Stimulated activated naive B cell treated with anti-CD40 and anti-IgM and Interleukin-4, amounts not matched to agents 10 μg/mL and 1 μg/mL and 100 μg/mL, for 72 hours (primary cell): ENCODE measurements at regions not wholly inside any gene's neighbourhood (a gene's known extent, or its start where the extent isn't known, plus 50 kb on each side); places are given as distances from the start of the nearest gene placed in this dataset.

Experiments used
- ATAC-seq, 2 donors: fragments of 150-1000 bp; cut with Tn5 transposase; replicated peaks; 2 replicates each; pipeline ENCODE4 v1.10.0; 2021; ENCODE audit warnings: moderate library complexity in 1 of 2
- DNase-seq: peaks from one replicate; pipeline ENCODE4 v3.0.0; 2021
- H3K27ac Mint-ChIP-seq: one replicate; pipeline ENCODE4 v1.8.0; 2022; ENCODE audit warnings: mild to moderate bottlenecking, mixed read lengths
- H3K27me3 Mint-ChIP-seq, 2 donors: one replicate each; pipeline ENCODE4 v1.8.0; 2022; ENCODE audit warnings: mixed read lengths in 2 of 2
- H3K36me3 Mint-ChIP-seq, 2 donors: one replicate each; pipeline ENCODE4 v1.8.0; 2022; ENCODE audit warnings: mixed read lengths in 2 of 2, mild to moderate bottlenecking in 1 of 2
- H3K4me1 Mint-ChIP-seq, 2 donors: one replicate each; pipeline ENCODE4 v1.8.0; 2022; ENCODE audit warnings: mixed read lengths in 2 of 2, mild to moderate bottlenecking in 1 of 2
- H3K4me3 Mint-ChIP-seq, 2 donors: one replicate each; pipeline ENCODE4 v1.8.0; 2022; ENCODE audit warnings: mild to moderate bottlenecking in 2 of 2, mixed read lengths in 2 of 2, moderate library complexity in 1 of 2
- H3K9me3 Mint-ChIP-seq, 2 donors: one replicate each; pipeline ENCODE4 v1.8.0; 2022; ENCODE audit warnings: mixed read lengths in 2 of 2, mild to moderate bottlenecking in 1 of 2

GRCh38 chr4:35695421-35695820, 548.9 kb downstream of the ARAP2 start:
- Mint-ChIP-seq H3K9me3 (peaks cover 0 to 1% of the 10 kb centered on the region in 2 donors), H3K27me3 (no peaks in the 10 kb centered on the region), H3K4me1 (no peaks in the 10 kb centered on the region), H3K36me3 (no peaks in the 10 kb centered on the region), H3K27ac (no peak overlapping the region), H3K4me3 (no peak overlapping the region)
- ATAC-seq (no peak), DNase-seq (no peak)

- no peaks in the 10 kb centered on the region for H3K27me3 Mint-ChIP-seq
- H3K9me3 Mint-ChIP-seq = peaks cover 0 to 1% of the 10 kb centered on the region in 2 donors
- H3K27ac Mint-ChIP-seq = no peak overlapping the region
- H3K4me3 Mint-ChIP-seq = no peak overlapping the region
- no peaks in the 10 kb centered on the region for H3K4me1 Mint-ChIP-seq
- no peak for ATAC-seq
- H3K36me3 Mint-ChIP-seq = no peaks in the 10 kb centered on the region
- no peak for DNase-seq
Measured at GRCh38 chr4:35697210-35697736, 547.0 kb downstream of the ARAP2 start.

GRCh38 chr4:35700663-35701062, 543.7 kb downstream of the ARAP2 start:
- H3K27ac Mint-ChIP-seq = no peak overlapping the region
- no peak overlapping the region for H3K4me3 Mint-ChIP-seq
- H3K27me3 Mint-ChIP-seq = no peaks in the 10 kb centered on the region
- H3K4me1 Mint-ChIP-seq = no peaks in the 10 kb centered on the region
- no peaks in the 10 kb centered on the region for H3K36me3 Mint-ChIP-seq
- DNase-seq = no peak
- peaks cover 0 to 1% of the 10 kb centered on the region in 2 donors for H3K9me3 Mint-ChIP-seq
- no peak for ATAC-seq

- no peak for DNase-seq
- Mint-ChIP-seq H3K27me3 (no peaks in the 10 kb centered on the region), H3K27ac (no peak overlapping the region), H3K9me3 (peaks cover 11 to 14% of the 10 kb centered on the region in 2 donors), H3K36me3 (peaks cover 0 to 4% of the 10 kb centered on the region in 2 donors), H3K4me1 (no peaks in the 10 kb centered on the region), H3K4me3 (no peak overlapping the region)
- ATAC-seq = no peak
Measured at GRCh38 chr4:35709080-35709479, 535.2 kb downstream of the ARAP2 start.

- Mint-ChIP-seq H3K27me3 (no peaks in the 10 kb centered on the region), H3K27ac (no peak overlapping the region), H3K4me1 (no peaks in the 10 kb centered on the region), H3K9me3 (peaks cover 17 to 20% of the 10 kb centered on the region in 2 donors), H3K4me3 (no peak overlapping the region), H3K36me3 (peaks cover 0 to 4% of the 10 kb centered on the region in 2 donors)
- ATAC-seq = no peak
- DNase-seq = no peak
Measured at GRCh38 chr4:35710343-35710742, 534.0 kb downstream of the ARAP2 start.

GRCh38 chr4:35711127-35711526, 533.2 kb downstream of the ARAP2 start:
- DNase-seq (no peak), ATAC-seq (no peak)
- peaks cover 18 to 21% of the 10 kb centered on the region in 2 donors for H3K9me3 Mint-ChIP-seq
- peaks cover 0 to 4% of the 10 kb centered on the region in 2 donors for H3K36me3 Mint-ChIP-seq
- no peaks in the 10 kb centered on the region for H3K4me1 Mint-ChIP-seq
- no peaks in the 10 kb centered on the region for H3K27me3 Mint-ChIP-seq
- H3K4me3 Mint-ChIP-seq = no peak overlapping the region
- no peak overlapping the region for H3K27ac Mint-ChIP-seq

- DNase-seq (no peak), ATAC-seq (no peak)
- Mint-ChIP-seq H3K4me1 (no peaks in the 10 kb centered on the region), H3K27me3 (no peaks in the 10 kb centered on the region), H3K27ac (no peak overlapping the region), H3K9me3 (peaks cover 0 to 1% of the 10 kb centered on the region in 2 donors), H3K36me3 (no peaks in the 10 kb centered on the region), H3K4me3 (no peak overlapping the region)
Measured at GRCh38 chr4:35723973-35724372, 520.3 kb downstream of the ARAP2 start.

GRCh38 chr4:35725131-35725530, 519.2 kb downstream of the ARAP2 start:
- no peaks in the 10 kb centered on the region for H3K4me1 Mint-ChIP-seq
- DNase-seq = no peak
- no peak overlapping the region for H3K4me3 Mint-ChIP-seq
- ATAC-seq = no peak
- no peaks in the 10 kb centered on the region for H3K36me3 Mint-ChIP-seq
- no peak overlapping the region for H3K27ac Mint-ChIP-seq
- no peaks in the 10 kb centered on the region for H3K27me3 Mint-ChIP-seq
- peaks cover 0 to 1% of the 10 kb centered on the region in 2 donors for H3K9me3 Mint-ChIP-seq

- ATAC-seq (no peak), DNase-seq (no peak)
- Mint-ChIP-seq H3K36me3 (no peaks in the 10 kb centered on the region), H3K9me3 (peaks cover 2 to 4% of the 10 kb centered on the region in 2 donors), H3K4me1 (no peaks in the 10 kb centered on the region), H3K27me3 (no peaks in the 10 kb centered on the region), H3K27ac (no peak overlapping the region), H3K4me3 (no peak overlapping the region)
Measured at GRCh38 chr4:35730414-35730813, 513.9 kb downstream of the ARAP2 start.

GRCh38 chr4:35734381-35735098, 509.8 kb downstream of the ARAP2 start:
- H3K27me3 Mint-ChIP-seq = no peaks in the 10 kb centered on the region
- DNase-seq = no peak
- ATAC-seq = no peak
- H3K27ac Mint-ChIP-seq = no peak overlapping the region
- no peaks in the 10 kb centered on the region for H3K4me1 Mint-ChIP-seq
- H3K36me3 Mint-ChIP-seq = no peaks in the 10 kb centered on the region
- no peak overlapping the region for H3K4me3 Mint-ChIP-seq
- H3K9me3 Mint-ChIP-seq = peaks cover 4 to 5% of the 10 kb centered on the region in 2 donors

- Mint-ChIP-seq H3K4me1 (no peaks in the 10 kb centered on the region), H3K36me3 (no peaks in the 10 kb centered on the region), H3K9me3 (peaks cover 6 to 9% of the 10 kb centered on the region in 2 donors), H3K27me3 (no peaks in the 10 kb centered on the region), H3K27ac (no peak overlapping the region), H3K4me3 (no peak overlapping the region)
- DNase-seq (no peak), ATAC-seq (no peak)
Measured at GRCh38 chr4:35739308-35739707, 505.0 kb downstream of the ARAP2 start.

GRCh38 chr4:35754047-35754446, 490.3 kb downstream of the ARAP2 start:
- ATAC-seq (no peak), DNase-seq (no peak)
- H3K27ac Mint-ChIP-seq = no peak overlapping the region
- no peaks in the 10 kb centered on the region for H3K27me3 Mint-ChIP-seq
- no peaks in the 10 kb centered on the region for H3K36me3 Mint-ChIP-seq
- H3K9me3 Mint-ChIP-seq = peaks cover 3 to 4% of the 10 kb centered on the region in 2 donors
- no peak overlapping the region for H3K4me3 Mint-ChIP-seq
- no peaks in the 10 kb centered on the region for H3K4me1 Mint-ChIP-seq

- H3K4me3 Mint-ChIP-seq = no peak overlapping the region
- H3K4me1 Mint-ChIP-seq = no peaks in the 10 kb centered on the region
- peaks cover 3 to 4% of the 10 kb centered on the region in 2 donors for H3K9me3 Mint-ChIP-seq
- DNase-seq = no peak
- no peak for ATAC-seq
- no peaks in the 10 kb centered on the region for H3K27me3 Mint-ChIP-seq
- H3K27ac Mint-ChIP-seq = no peak overlapping the region
- H3K36me3 Mint-ChIP-seq = no peaks in the 10 kb centered on the region
Measured at GRCh38 chr4:35757836-35758235, 486.5 kb downstream of the ARAP2 start.

GRCh38 chr4:35760807-35761206, 483.5 kb downstream of the ARAP2 start:
- no peak for DNase-seq
- no peak overlapping the region for H3K4me3 Mint-ChIP-seq
- no peak overlapping the region for H3K27ac Mint-ChIP-seq
- peaks cover 0 to 3% of the 10 kb centered on the region in 2 donors for H3K9me3 Mint-ChIP-seq
- no peaks in the 10 kb centered on the region for H3K36me3 Mint-ChIP-seq
- H3K4me1 Mint-ChIP-seq = no peaks in the 10 kb centered on the region
- no peak for ATAC-seq
- no peaks in the 10 kb centered on the region for H3K27me3 Mint-ChIP-seq

GRCh38 chr4:35771571-35771970, 472.7 kb downstream of the ARAP2 start:
- Mint-ChIP-seq H3K27ac (no peak overlapping the region), H3K4me3 (no peak overlapping the region), H3K9me3 (no peaks in the 10 kb centered on the region), H3K27me3 (no peaks in the 10 kb centered on the region), H3K36me3 (no peaks in the 10 kb centered on the region), H3K4me1 (no peaks in the 10 kb centered on the region)
- DNase-seq = no peak
- ATAC-seq = no peak
